Common myeloid progenitor, CD34-positive (primary cell): ENCODE measurements at regions not wholly inside any gene's neighbourhood (a gene's known extent, or its start where the extent isn't known, plus 50 kb on each side); places are given as distances from the start of the nearest gene placed in this dataset.
A peak's percentile ranks its signal among the peaks of the same experiment; 100 is the strongest.
"Not testable (repeated sequence)": the region's sequence is repeated elsewhere in the genome, so short reads cannot be mapped to it uniquely, and the experiment has no call there.

Experiments
- CTCF ChIA-PET: fragments of 350-600 bp; sonication (Branson Sonifier 250); formaldehyde crosslinking; loops from one replicate; lab custom pipeline; 2021; ENCODE audit warnings: antibody characterized with exemption; lab: Charles Lee
- POLR2A ChIA-PET: fragments of 350-600 bp; sonication (Branson Sonifier 250); formaldehyde crosslinking; loops from one replicate; lab custom pipeline; 2021; ENCODE audit warnings: antibody characterized with exemption; lab: Charles Lee
- DNase-seq, 3 donors: peaks; one replicate each; pipeline versions ENCODE4 v3.0.0 to v3.0.0-alpha.2; 2013
- H3K27ac ChIP-seq, 2 experiments: 1 replicate in 1 of 2; 2 replicates in 1 of 2; pipeline ENCODE4 v1.7.0; 2013; ENCODE audit warnings: inconsistent platforms in 2 of 2, low read length in 2 of 2, mild to moderate bottlenecking in 2 of 2, low read depth in 1 of 2, moderate library complexity in 1 of 2; ENCODE audit not compliant: severe bottlenecking in 2 of 2, insufficient read depth in 1 of 2, poor library complexity in 1 of 2
- H3K27me3 ChIP-seq, 5 experiments: replicated peaks in 2 of 5; 1 replicate in 3 of 5; 2 replicates in 2 of 5; pipeline versions ENCODE4 v1.6.1 to v1.7.0; 2013; ENCODE audit warnings: low read length in 4 of 5, mild to moderate bottlenecking in 2 of 5, moderate library complexity in 2 of 5, inconsistent platforms in 1 of 5; ENCODE audit not compliant: insufficient read depth in 5 of 5, control insufficient read depth in 4 of 5
- H3K36me3 ChIP-seq, 4 experiments: 1 replicate in 2 of 4; 2 replicates in 2 of 4; pipeline versions ENCODE4 v1.6.1 to v1.7.0; 2013; ENCODE audit warnings: low read length in 3 of 4, control low read depth in 1 of 4, mild to moderate bottlenecking in 1 of 4; ENCODE audit not compliant: control insufficient read depth in 4 of 4, insufficient read depth in 4 of 4
- H3K4me1 ChIP-seq, 4 experiments: 1 replicate in 3 of 4; 2 replicates in 1 of 4; pipeline versions ENCODE4 v1.6.1 to v1.7.1; 2013; ENCODE audit warnings: low read length in 3 of 4, mild to moderate bottlenecking in 3 of 4, control low read depth in 1 of 4, inconsistent platforms in 1 of 4, moderate library complexity in 1 of 4; ENCODE audit not compliant: control insufficient read depth in 4 of 4, insufficient read depth in 4 of 4; ENCODE audit errors: control extremely low read depth in 1 of 4
- H3K4me3 ChIP-seq, 7 experiments: 1 replicate in 4 of 7; 2 replicates in 3 of 7; pipeline versions ENCODE4 v1.5.1 to v1.7.0; 2013; ENCODE audit warnings: mild to moderate bottlenecking in 7 of 7, low read length in 6 of 7, moderate library complexity in 6 of 7, inconsistent platforms in 2 of 7, low read depth in 2 of 7, control low read depth in 1 of 7; ENCODE audit not compliant: insufficient read depth in 4 of 7, control insufficient read depth in 1 of 7; ENCODE audit errors: extremely low read depth in 1 of 7
- H3K9me3 ChIP-seq, 5 experiments: 1 replicate in 4 of 5; 2 replicates in 1 of 5; pipeline versions ENCODE4 v1.6.1 to v1.7.1; 2013; ENCODE audit warnings: low read length in 4 of 5, mild to moderate bottlenecking in 2 of 5, inconsistent platforms in 1 of 5, low read depth in 1 of 5, moderate library complexity in 1 of 5; ENCODE audit not compliant: control insufficient read depth in 4 of 5, insufficient read depth in 2 of 5; ENCODE audit errors: control extremely low read depth in 1 of 5
- WGBS: methylation state at CpG from one replicate; pipeline ENCODE4 v1.1.5; 2013; ENCODE audit not compliant: insufficient coverage; 5-methylcytosine and 5-hydroxymethylcytosine counted together

DNA sequence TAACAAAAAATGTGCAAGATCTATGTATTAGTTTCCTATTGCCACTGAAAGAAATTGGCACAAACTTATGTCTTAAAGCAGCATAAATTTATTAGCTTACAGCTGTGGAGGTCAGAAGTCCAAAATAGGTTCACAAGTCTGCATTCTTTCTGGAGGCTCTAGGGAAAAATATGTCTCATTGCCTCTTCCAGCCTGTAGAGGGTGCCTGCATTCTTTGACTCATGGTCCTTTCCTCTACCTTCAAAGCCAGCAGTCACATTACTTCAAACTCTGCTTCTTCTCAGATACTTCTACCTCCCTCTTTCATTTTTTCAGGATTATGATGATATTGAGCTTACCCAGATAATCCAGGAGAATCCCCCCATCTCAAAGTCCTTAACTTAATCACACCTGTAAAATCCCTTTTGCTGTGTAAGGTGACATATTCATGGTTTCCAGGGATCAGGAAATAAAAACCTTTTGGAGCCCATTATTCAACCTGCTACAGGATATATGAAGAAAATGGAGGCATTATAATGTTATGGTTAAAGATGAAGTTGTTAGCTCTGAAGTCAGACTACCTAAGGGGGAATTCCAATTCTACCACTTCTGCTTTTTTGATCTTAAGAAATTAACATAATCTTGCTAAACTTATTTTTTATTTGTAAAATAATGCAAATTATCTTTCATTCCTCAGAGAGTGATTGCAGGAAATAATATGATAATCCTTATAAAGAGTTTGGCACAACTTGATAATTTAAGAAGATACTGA is 686.2 kb downstream of the PRIM2 start:
- H3K27me3 ChIP-seq, H3K27ac ChIP-seq, H3K36me3 ChIP-seq, H3K9me3 ChIP-seq, CTCF ChIA-PET, H3K4me1 ChIP-seq, H3K4me3 ChIP-seq: not testable (repeated sequence)
- peak in 2 of 3 donors; percentile 3 to 22 for DNase-seq
- POLR2A ChIA-PET, result interaction anchor here (0.6 kb wide), 1 partner anchor 13 kb away, joined by 3 read pairs; no protein-coding TSS in a partner anchor

- CTCF ChIA-PET, DNase-seq, POLR2A ChIA-PET, H3K9me3 ChIP-seq, H3K27ac ChIP-seq, H3K4me1 ChIP-seq, H3K36me3 ChIP-seq, H3K27me3 ChIP-seq, H3K4me3 ChIP-seq: not testable (repeated sequence)
- 80% methylated on average over 1 of the region's 4 CpGs for WGBS
Observed at GRCh38 chr6:58007334-58008000, 690.0 kb downstream of the PRIM2 start.

DNA sequence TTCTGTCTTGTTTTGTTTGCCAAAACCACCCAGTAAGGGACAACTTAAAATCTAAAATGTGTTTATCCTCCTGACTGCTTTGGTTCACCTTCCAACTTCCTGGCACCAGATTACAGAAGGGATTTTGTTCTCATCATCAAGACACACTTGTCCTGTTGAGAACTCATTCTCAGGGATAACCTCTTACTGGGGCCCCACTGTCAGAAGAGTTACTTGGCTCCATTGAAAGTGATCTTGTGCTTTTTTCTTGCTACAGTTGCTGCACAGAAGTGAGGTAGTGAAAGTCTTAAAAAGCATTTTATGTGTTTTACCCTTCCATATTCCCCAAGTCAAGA is 690.5 kb downstream of the PRIM2 start:
- H3K36me3 ChIP-seq, H3K27ac ChIP-seq, POLR2A ChIA-PET, H3K9me3 ChIP-seq, DNase-seq, H3K4me1 ChIP-seq, H3K27me3 ChIP-seq, CTCF ChIA-PET, H3K4me3 ChIP-seq: not testable (repeated sequence)

DNA sequence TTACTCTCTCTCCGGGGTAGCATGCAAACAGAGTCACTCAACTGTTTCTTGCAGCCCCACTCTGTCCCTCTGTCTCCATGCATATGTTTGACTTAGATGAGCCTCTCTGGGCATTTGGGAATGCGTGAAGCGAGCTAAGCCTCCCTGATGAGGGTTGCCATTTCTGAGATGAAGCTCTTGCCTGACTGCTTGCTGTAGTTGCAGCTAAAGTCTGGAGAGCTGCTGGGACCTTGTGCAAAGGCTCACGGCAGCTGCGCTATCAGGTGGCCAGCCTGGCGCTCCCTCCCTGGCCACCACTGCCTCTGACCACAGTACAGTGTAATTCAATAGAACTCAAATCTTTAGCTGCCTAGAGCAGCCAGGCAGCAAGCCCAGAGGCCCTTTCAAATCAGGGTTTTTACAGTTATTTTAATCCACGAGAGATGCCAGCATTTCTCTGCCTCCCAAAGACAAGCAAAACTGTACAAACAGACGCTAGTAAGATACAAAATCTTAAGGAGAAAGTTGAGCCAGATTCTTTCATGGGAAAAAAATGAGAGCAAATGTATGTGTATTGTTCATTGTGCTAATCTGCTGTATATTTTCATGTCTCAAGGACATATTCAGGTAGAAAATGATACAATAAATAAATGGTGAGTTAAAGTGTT is 694.6 kb downstream of the PRIM2 start:
- H3K9me3 ChIP-seq, H3K4me1 ChIP-seq, DNase-seq, H3K27ac ChIP-seq, H3K4me3 ChIP-seq, CTCF ChIA-PET, POLR2A ChIA-PET, H3K36me3 ChIP-seq, H3K27me3 ChIP-seq: not testable (repeated sequence)
- WGBS, result 60% methylated on average over 1 of the region's 8 CpGs

DNA sequence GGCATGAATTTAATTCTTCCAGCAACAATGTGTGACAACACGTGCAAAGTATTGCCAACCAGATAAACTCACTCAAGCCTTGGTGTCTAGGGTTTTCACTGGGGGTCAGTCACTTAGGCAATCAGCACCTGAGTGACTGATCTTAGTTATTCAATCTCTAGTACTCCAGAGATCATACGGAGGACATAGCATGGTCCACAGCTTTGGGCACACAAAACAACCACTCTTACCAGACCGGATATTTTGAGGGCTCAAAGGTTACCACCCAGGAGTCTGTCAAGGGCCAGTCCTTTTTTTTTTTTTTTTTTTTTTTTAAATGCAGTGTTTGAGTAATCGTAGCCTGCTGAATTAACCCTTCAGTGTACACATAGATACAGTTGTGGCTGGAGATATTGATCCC is 699.2 kb downstream of the PRIM2 start:
- H3K4me1 ChIP-seq, H3K36me3 ChIP-seq, DNase-seq, CTCF ChIA-PET, H3K27ac ChIP-seq, POLR2A ChIA-PET, H3K9me3 ChIP-seq, H3K27me3 ChIP-seq, H3K4me3 ChIP-seq: not testable (repeated sequence)
- WGBS, result 89% methylated on average over 2 of the region's 4 CpGs

GRCh38 chr6:58028188-58028587 is 710.8 kb downstream of the PRIM2 start:
- H3K4me1 ChIP-seq, H3K27me3 ChIP-seq, H3K36me3 ChIP-seq, H3K9me3 ChIP-seq, CTCF ChIA-PET, H3K27ac ChIP-seq, DNase-seq, H3K4me3 ChIP-seq, POLR2A ChIA-PET: not testable (repeated sequence)
- whole genome bisulfite sequencing, result 90% methylated on average over 3 of the region's 5 CpGs

GRCh38 chr6:58038213-58038612 is 720.8 kb downstream of the PRIM2 start:
- DNase-seq, H3K27me3 ChIP-seq, H3K4me3 ChIP-seq, H3K36me3 ChIP-seq, H3K9me3 ChIP-seq, POLR2A ChIA-PET, H3K4me1 ChIP-seq, H3K27ac ChIP-seq, CTCF ChIA-PET: not testable (repeated sequence)
- WGBS, result 95% methylated on average over 8 of the region's 11 CpGs
